ENCODE measurements at regions not wholly inside any gene's neighbourhood (a gene's known extent, or its start where the extent isn't known, plus 50 kb on each side); places are given as distances from the start of the nearest gene placed in this dataset.
"Not testable (repeated sequence)": the region's sequence is repeated elsewhere in the genome, so short reads cannot be mapped to it uniquely, and the experiment has no call there.

GRCh38 chr6:2302482-2302881 is 57.1 kb upstream of the GMDS start:
- DNase-seq (ENCODE audit: low read depth), result not testable (repeated sequence)

- no peak for DNase-seq (ENCODE audit: low read depth)
Measured at GRCh38 chr6:2296781-2297180, 51.4 kb upstream of the GMDS start.
